Activated B cell treated with CpG ODN at 0.5 μM for 24 hours (primary cell): ENCODE measurements at regions not wholly inside any gene's neighbourhood (a gene's known extent, or its start where the extent isn't known, plus 50 kb on each side); places are given as distances from the start of the nearest gene placed in this dataset.

Experiments used
- ATAC-seq: fragments of 200-7000 bp; cut with Tn5 transposase; one replicate; pipeline ENCODE4 v1.10.0; 2021; ENCODE audit warnings: low read depth, mild to moderate bottlenecking, moderate library complexity
- CTCF ChIA-PET: fragments of 350-600 bp; sonication (Branson Sonifier 250); formaldehyde crosslinking; loops from one replicate; lab custom pipeline; 2021; ENCODE audit warnings: antibody characterized with exemption; lab: Charles Lee
- POLR2A ChIA-PET: fragments of 350-600 bp; sonication (Branson Sonifier 250); formaldehyde crosslinking; loops from one replicate; lab custom pipeline; 2021; ENCODE audit warnings: antibody characterized with exemption; lab: Charles Lee
- DNase-seq: peaks from one replicate; pipeline ENCODE4 v3.0.0; 2022
- H3K27ac Mint-ChIP-seq: one replicate; pipeline ENCODE4 v1.8.0; 2020; ENCODE audit warnings: mixed read lengths
- H3K27me3 Mint-ChIP-seq: one replicate; pipeline ENCODE4 v1.8.0; 2021; ENCODE audit warnings: mixed read lengths
- H3K36me3 Mint-ChIP-seq: one replicate; pipeline ENCODE4 v1.8.0; 2021; ENCODE audit warnings: low read depth, mixed read lengths
- H3K4me1 Mint-ChIP-seq: one replicate; pipeline ENCODE4 v1.8.0; 2021; ENCODE audit warnings: mixed read lengths
- H3K4me3 Mint-ChIP-seq: one replicate; pipeline ENCODE4 v1.8.0; 2020; ENCODE audit warnings: mild to moderate bottlenecking, mixed read lengths
- H3K9me3 Mint-ChIP-seq: one replicate; pipeline ENCODE4 v1.8.0; 2020; ENCODE audit warnings: mixed read lengths
- intact Hi-C: fragments of 100-400 bp; cut with micrococcal nuclease; formaldehyde crosslinking; loops from one replicate; pipeline ENCODE4 v1.15.1; 2024
- TF ChIP-seq, protein P1 (sequence below): fragments of 200-600 bp; IDR thresholded peaks from one replicate; pipeline ENCODE4 v1.8.0; 2022; ENCODE audit warnings: antibody characterized with exemption, mild to moderate bottlenecking

DNA sequence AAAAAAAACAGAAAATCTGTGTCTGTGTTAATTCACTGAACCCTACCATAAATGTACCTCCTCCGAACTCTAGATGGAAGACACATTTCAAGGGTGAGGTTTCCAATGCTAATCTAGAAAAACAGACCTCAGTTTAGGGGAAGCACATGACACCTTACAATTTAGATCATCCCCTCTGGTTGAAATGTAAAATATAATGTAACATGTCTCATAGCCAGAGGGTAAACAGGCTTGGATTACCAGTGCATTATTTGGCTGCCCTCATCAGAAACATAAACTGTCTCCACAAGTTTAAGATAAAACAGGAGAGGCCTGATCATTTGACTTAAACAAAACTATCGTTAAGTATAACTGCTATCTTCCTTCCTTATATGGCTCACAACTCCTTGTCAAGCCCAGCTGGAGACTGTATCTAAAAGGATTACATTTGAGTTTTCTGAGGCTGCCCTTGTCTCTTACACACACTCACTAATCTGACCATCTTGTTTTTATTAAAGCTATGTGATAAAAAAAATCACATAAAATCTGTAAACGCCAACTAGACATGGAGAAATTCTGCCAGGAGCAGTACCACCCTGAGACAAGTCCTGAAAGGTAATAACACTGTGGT lies 105.7 kb downstream of the LURAP1L start:
- no peaks in the 10 kb centered on the region for H3K36me3 Mint-ChIP-seq
- ATAC-seq (no peak), DNase-seq (no peak)
- ChIA-PET POLR2A (no interaction called here), CTCF (no interaction called here)
- H3K4me3 Mint-ChIP-seq = no peak overlapping the region
- H3K9me3 Mint-ChIP-seq = peaks cover 6% of the 10 kb centered on the region
- TF ChIP-seq, protein P1, sequence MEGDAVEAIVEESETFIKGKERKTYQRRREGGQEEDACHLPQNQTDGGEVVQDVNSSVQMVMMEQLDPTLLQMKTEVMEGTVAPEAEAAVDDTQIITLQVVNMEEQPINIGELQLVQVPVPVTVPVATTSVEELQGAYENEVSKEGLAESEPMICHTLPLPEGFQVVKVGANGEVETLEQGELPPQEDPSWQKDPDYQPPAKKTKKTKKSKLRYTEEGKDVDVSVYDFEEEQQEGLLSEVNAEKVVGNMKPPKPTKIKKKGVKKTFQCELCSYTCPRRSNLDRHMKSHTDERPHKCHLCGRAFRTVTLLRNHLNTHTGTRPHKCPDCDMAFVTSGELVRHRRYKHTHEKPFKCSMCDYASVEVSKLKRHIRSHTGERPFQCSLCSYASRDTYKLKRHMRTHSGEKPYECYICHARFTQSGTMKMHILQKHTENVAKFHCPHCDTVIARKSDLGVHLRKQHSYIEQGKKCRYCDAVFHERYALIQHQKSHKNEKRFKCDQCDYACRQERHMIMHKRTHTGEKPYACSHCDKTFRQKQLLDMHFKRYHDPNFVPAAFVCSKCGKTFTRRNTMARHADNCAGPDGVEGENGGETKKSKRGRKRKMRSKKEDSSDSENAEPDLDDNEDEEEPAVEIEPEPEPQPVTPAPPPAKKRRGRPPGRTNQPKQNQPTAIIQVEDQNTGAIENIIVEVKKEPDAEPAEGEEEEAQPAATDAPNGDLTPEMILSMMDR = no peak
- intact Hi-C loops = no loop called here
- H3K27ac Mint-ChIP-seq = no peak overlapping the region
- H3K27me3 Mint-ChIP-seq = no peaks in the 10 kb centered on the region
- H3K4me1 Mint-ChIP-seq = no peaks in the 10 kb centered on the region

DNA sequence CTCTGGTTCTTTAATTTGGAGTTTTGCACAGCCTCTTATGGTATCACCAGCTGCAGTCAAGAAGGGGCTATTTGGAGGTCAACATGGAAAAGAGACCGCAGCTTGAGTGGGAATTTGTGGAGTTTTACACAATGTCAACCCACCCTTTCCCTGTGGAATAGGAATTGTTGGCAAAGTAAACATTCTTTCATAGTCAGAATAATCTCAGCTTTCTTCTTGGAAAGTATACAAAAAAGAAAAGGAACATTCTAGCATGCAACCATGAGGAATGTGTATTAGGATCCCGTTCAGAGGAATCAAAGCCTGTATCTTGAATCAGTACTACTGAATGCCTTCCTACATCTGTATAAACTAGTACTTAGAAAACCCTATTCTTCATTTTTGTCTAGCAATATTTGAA lies 107.6 kb downstream of the LURAP1L start:
- no peak for DNase-seq
- peaks cover 4% of the 10 kb centered on the region for H3K9me3 Mint-ChIP-seq
- intact Hi-C loops = no loop called here
- H3K27ac Mint-ChIP-seq = no peak overlapping the region
- H3K4me3 Mint-ChIP-seq = no peak overlapping the region
- ATAC-seq = no peak
- H3K4me1 Mint-ChIP-seq = no peaks in the 10 kb centered on the region
- POLR2A ChIA-PET = no interaction called here
- no peaks in the 10 kb centered on the region for H3K36me3 Mint-ChIP-seq
- H3K27me3 Mint-ChIP-seq = no peaks in the 10 kb centered on the region
- TF ChIP-seq, protein P1 = no peak
- CTCF ChIA-PET = no interaction called here

DNA sequence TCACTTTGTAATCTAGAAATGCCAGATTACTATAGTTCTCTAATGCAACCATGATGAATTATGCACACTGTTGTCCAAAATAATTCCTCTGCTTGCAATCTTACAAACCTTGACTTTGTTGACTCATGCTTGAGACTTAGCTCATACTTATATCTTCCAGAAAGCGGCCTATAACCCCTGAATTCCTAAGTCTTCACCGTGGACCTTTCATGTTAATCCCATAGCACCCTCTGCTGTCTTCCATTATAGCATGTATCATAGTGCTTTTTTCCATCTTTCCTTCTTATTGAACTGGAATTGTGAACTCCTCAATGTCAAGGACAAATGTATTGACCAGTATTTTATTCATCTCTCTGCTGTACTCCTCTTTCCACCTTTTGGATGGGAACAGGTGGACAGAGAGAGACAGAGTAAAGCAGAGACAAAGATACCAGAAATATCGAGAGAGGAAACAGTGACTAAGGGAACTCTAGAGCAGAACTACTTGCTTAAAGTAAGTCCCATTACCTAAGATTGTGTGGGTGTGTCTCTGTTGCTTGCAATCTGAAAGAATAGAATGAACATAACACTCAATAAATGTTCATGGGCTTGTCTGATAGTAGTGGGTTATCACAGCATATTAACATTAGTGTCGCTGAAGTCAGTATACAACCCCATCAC lies 110.0 kb downstream of the LURAP1L start:
- no peaks in the 10 kb centered on the region for H3K36me3 Mint-ChIP-seq
- peaks cover 2% of the 10 kb centered on the region for H3K9me3 Mint-ChIP-seq
- H3K4me3 Mint-ChIP-seq = no peak overlapping the region
- TF ChIP-seq, protein P1 = no peak
- ChIA-PET CTCF (no interaction called here), POLR2A (no interaction called here)
- no peak overlapping the region for H3K27ac Mint-ChIP-seq
- DNase-seq = no peak
- no peak for ATAC-seq
- no peaks in the 10 kb centered on the region for H3K27me3 Mint-ChIP-seq
- H3K4me1 Mint-ChIP-seq = no peaks in the 10 kb centered on the region
- intact Hi-C loops = no loop called here

DNA sequence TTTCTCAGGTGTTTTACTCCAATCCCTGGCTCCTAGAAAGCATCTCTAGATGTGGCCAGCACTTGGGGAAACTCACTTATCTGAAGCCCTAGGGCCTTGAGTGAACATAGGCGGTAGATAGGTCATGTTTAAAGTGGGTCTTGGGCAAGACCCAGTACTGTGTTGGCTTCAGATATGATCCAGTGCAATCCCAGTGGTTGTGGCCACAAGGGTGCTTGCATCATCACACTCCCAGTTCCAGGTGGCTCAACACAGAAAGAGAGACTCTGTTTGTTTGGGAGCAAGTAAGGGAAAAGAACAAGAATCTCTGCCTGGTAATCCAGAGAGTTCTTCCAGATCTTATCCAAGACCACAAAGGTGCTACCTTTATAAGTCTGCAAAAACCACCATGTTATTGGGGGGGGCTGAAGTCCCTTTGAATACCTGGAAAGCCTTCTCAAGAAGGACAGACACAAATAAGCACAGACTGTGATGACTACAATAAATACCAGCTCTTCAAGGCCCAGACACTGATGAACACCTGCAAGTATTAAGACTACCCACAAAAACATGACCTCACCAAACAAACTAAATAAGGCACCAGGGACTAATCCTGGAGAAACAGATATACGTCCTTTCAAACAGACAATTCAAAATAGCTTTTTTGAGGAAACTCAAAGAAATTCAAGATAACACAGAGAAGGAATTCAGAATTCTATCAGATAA lies 114.7 kb downstream of the LURAP1L start:
- no peaks in the 10 kb centered on the region for H3K36me3 Mint-ChIP-seq
- ChIA-PET CTCF (no interaction called here), POLR2A (no interaction called here)
- no peaks in the 10 kb centered on the region for H3K4me1 Mint-ChIP-seq
- TF ChIP-seq, protein P1 = no peak
- H3K4me3 Mint-ChIP-seq = no peak overlapping the region
- ATAC-seq (no peak), DNase-seq (no peak)
- no peak overlapping the region for H3K27ac Mint-ChIP-seq
- intact Hi-C loops = no loop called here
- H3K9me3 Mint-ChIP-seq = peaks cover 4% of the 10 kb centered on the region
- H3K27me3 Mint-ChIP-seq = no peaks in the 10 kb centered on the region

DNA sequence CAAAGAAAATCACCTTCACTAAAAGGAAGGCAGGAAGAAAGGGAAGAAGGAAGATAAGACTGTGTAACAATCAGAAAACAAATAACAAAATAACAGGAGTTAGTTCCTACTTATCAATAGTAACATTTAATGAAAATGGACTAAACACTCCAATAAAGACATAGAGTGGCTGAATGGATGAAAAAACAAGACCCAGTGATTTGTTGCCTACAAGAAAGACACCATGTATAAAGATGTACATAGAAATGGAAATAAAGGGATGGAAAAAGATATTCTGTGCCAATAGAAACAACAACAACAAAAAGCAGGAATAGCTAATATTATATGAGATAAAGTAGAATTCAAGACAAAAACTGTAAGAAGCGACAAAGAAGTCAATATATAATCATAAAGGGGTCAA lies 116.8 kb downstream of the LURAP1L start:
- TF ChIP-seq, protein P1 = no peak
- CTCF ChIA-PET = no interaction called here
- intact Hi-C loops = no loop called here

More for the DNA sequence above, 116.8 kb downstream of the LURAP1L start:
- DNase-seq (no peak), ATAC-seq (no peak)
- Mint-ChIP-seq H3K36me3 (no peaks in the 10 kb centered on the region), H3K27ac (no peak overlapping the region), H3K4me3 (no peak overlapping the region), H3K4me1 (no peaks in the 10 kb centered on the region), H3K9me3 (peaks cover 5% of the 10 kb centered on the region), H3K27me3 (no peaks in the 10 kb centered on the region)
- POLR2A ChIA-PET = no interaction called here
